ENCODE measurements at regions not wholly inside any gene's neighbourhood (a gene's known extent, or its start where the extent isn't known, plus 50 kb on each side); places are given as distances from the start of the nearest gene placed in this dataset.

DNA sequence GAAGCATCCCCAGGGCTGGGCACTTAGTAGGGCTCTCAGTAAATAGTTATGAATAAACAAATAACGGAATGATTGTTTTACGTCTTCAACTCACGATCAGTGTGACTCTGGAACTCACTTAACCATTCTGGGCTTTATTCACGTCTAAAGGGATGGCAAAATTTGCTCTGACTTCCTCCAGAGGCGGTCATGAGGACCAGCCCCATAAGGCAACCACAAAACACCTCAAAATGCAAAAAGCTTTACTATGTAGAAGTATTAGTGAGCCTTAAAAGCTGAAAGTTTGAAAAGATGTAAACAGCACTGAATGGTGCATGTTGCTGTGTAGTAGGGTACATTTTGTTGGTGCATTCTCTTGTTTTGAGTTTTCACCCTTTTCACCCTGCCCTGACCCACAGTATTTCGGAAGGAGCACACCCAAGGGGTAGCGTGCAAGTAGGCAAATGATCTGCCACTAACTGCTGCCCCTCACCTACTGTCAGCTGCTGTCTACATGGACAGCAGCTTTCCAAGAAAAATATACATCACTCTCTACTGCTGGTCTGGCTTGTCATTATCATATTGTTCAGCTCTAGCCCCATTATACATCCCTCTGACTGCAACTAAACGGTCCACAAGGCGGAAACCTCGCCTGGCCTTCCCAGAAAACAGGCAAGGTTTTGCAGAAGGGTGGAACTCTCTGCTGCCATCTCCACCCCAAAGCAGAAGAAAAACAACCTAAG is 308.5 kb upstream of the PROK2 start:
- Histone ChIP-seq H3K4me1 (ENCODE audit: control insufficient read depth, insufficient read depth, low read length) (no peaks in the 10 kb centered on the region), H3K9me3 (ENCODE audit: control insufficient read depth, low read length) (no peaks in the 10 kb centered on the region), H3K36me3 (ENCODE audit: control insufficient read depth, insufficient read depth, low read length) (no peaks in the 10 kb centered on the region), H3K4me3 (ENCODE audit: insufficient read depth, low read depth, low read length) (no peak overlapping the region), H3K27me3 (ENCODE audit: control insufficient read depth, insufficient read depth, low read length, poor library complexity, severe bottlenecking) (peaks cover 3% of the 10 kb centered on the region), H3K27ac (ENCODE audit: insufficient read depth, low read depth, low read length, poor library complexity, severe bottlenecking) (no peak overlapping the region)
- 90 to 92% methylated on average over 10 of the region's 10 CpGs for WGBS, 2 experiments

DNA sequence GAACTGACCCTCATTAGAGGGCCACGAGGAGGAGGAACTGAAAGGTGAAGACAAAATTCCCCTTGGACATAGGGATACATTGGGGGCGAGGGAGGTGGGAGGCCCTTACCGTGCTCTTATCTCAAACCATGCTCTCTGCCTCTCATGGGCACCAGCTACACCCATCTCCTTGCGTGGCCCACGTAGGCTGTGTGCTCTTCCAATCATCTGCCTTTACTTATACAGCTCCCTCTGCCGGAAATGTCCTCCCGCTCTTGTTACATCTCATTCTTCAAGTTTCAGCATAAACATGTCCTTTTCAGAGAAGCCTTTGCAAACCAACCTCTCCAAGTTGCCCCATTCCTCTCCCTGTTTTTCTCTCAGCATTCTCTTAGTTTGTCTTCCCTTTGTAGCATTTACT is 307.8 kb upstream of the PROK2 start:
- no peaks in the 10 kb centered on the region for H3K9me3 ChIP-seq (ENCODE audit: control insufficient read depth, low read length)
- no peaks in the 10 kb centered on the region for H3K4me1 ChIP-seq (ENCODE audit: control insufficient read depth, insufficient read depth, low read length)
- no peaks in the 10 kb centered on the region for H3K36me3 ChIP-seq (ENCODE audit: control insufficient read depth, insufficient read depth, low read length)
- H3K4me3 ChIP-seq (ENCODE audit: insufficient read depth, low read depth, low read length): no peak overlapping the region
- WGBS, 2 experiments: 84 to 91% methylated on average over 7 of the region's 7 CpGs
- H3K27ac ChIP-seq (ENCODE audit: insufficient read depth, low read depth, low read length, poor library complexity, severe bottlenecking): no peak overlapping the region
- H3K27me3 ChIP-seq (ENCODE audit: control insufficient read depth, insufficient read depth, low read length, poor library complexity, severe bottlenecking): no peaks in the 10 kb centered on the region

DNA sequence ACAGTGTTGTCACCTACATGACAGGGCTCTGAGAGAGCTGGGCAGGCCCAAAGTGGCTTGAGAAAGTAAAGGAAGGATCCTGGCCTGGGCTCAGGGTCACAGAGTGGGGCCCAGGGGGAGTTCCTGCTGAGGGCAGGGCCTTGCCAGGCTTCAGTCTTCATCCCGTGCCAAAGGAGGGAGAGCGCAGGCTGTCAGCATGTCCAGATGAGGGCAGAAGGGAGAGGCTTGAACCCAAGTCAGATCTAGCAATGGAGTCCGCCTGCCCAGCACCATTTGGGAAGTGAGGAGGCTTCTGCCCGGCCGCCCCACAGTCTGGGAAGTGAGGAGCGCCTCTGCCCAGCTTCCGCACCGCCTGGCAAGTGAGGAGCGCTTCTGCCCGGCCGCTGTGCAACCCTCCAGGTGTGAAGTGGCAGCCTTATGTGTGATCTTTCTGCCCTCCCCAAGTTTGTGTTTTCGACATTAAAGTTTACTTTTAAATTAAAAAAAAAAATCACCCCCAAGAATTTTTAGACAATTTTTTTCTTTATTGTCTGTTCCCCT is 303.6 kb upstream of the PROK2 start:
- H3K27ac ChIP-seq (ENCODE audit: insufficient read depth, low read depth, low read length, poor library complexity, severe bottlenecking): no peak overlapping the region
- H3K9me3 ChIP-seq (ENCODE audit: control insufficient read depth, low read length): no peaks in the 10 kb centered on the region
- 94% methylated on average over 12 of the region's 12 CpGs for WGBS, 2 experiments
- no peaks in the 10 kb centered on the region for H3K27me3 ChIP-seq (ENCODE audit: control insufficient read depth, insufficient read depth, low read length, poor library complexity, severe bottlenecking)
- no peak overlapping the region for H3K4me3 ChIP-seq (ENCODE audit: insufficient read depth, low read depth, low read length)
- H3K4me1 ChIP-seq (ENCODE audit: control insufficient read depth, insufficient read depth, low read length): peaks cover 2% of the 10 kb centered on the region
- no peaks in the 10 kb centered on the region for H3K36me3 ChIP-seq (ENCODE audit: control insufficient read depth, insufficient read depth, low read length)

DNA sequence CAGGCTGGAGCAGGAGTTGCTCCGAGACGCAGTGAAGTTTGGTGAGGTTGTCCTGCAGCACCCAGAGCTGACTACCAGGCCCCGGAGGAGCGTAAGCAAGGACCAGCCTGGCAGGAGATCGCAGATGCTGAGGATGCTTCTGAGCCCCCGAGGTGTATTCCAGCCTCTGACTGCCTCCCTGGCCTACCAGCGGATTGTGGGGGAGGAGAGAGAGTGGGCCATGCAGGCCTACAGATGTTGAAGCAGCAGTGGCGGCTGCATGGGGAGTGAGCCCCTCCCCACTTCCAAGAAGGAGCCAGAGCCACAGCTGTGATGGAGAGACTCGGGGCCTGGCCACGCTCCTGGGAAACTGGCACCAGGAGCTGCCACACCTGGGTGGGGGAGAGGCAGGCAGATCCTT is 302.5 kb upstream of the PROK2 start:
- no peaks in the 10 kb centered on the region for H3K36me3 ChIP-seq (ENCODE audit: control insufficient read depth, insufficient read depth, low read length)
- 94% methylated on average over 10 of the region's 10 CpGs for WGBS, 2 experiments
- no peak overlapping the region for H3K4me3 ChIP-seq (ENCODE audit: insufficient read depth, low read depth, low read length)
- no peaks in the 10 kb centered on the region for H3K27me3 ChIP-seq (ENCODE audit: control insufficient read depth, insufficient read depth, low read length, poor library complexity, severe bottlenecking)
- no peak overlapping the region for H3K27ac ChIP-seq (ENCODE audit: insufficient read depth, low read depth, low read length, poor library complexity, severe bottlenecking)
- no peaks in the 10 kb centered on the region for H3K9me3 ChIP-seq (ENCODE audit: control insufficient read depth, low read length)
- peaks cover 10% of the 10 kb centered on the region for H3K4me1 ChIP-seq (ENCODE audit: control insufficient read depth, insufficient read depth, low read length)

DNA sequence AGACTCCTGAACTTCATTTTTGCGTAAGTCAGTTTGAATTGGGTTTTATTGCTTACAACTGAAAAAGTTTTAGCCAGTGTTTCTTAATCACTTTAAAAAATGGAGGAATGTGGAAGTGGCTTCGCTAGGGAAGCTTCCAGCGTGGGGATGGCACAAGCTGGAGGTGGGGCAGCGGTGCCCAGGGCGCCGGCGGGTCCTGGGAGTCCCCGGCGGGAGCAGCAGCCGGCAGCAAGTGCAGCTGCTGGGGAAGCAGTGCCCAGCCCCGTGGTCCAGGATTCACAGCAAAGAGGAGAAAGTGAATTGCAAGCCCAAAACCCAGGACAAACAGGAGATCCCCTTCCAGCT is 301.8 kb upstream of the PROK2 start:
- WGBS, 2 experiments: 91 to 92% methylated on average over 11 of the region's 11 CpGs
- Histone ChIP-seq H3K27me3 (ENCODE audit: control insufficient read depth, insufficient read depth, low read length, poor library complexity, severe bottlenecking) (no peaks in the 10 kb centered on the region), H3K27ac (ENCODE audit: insufficient read depth, low read depth, low read length, poor library complexity, severe bottlenecking) (no peak overlapping the region), H3K4me1 (ENCODE audit: control insufficient read depth, insufficient read depth, low read length) (peaks cover 13% of the 10 kb centered on the region), H3K36me3 (ENCODE audit: control insufficient read depth, insufficient read depth, low read length) (no peaks in the 10 kb centered on the region), H3K4me3 (ENCODE audit: insufficient read depth, low read depth, low read length) (no peak overlapping the region), H3K9me3 (ENCODE audit: control insufficient read depth, low read length) (no peaks in the 10 kb centered on the region)

DNA sequence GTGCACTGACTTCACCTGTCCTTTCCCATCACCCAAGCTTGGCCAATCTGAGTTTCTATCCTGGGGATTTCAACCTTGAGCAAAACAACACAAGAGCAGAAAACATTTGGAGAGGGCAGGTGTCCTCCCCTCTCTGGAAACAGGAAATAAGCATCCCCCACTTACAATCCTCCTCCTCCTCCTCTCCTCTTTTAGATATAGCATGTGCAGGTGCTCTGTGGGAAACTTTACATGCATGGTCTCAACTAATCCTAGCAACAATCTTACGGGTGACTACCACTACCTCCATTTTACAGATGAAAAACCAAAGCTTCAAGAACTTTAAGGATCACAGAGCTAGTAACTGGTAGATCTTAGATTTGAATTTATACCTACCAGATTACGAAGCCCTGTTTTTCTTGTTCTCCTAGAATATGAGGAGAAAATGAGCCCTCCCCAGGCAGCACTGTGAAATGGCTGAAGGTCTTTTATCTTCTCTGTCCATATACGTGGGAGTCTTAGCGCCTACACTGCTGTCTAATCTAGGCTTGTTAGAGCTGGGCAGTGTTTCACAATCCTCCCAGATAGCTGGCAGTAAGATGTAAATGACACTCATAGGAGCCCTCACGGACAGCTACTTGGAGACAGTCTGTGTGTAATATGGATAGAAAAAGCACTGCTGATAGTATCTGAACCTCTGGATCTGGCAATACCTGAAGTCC is 301.2 kb upstream of the PROK2 start:
- WGBS, 2 experiments: 91 to 94% methylated on average over 4 to 5 of the region's 5 CpGs
- no peak overlapping the region for H3K27ac ChIP-seq (ENCODE audit: insufficient read depth, low read depth, low read length, poor library complexity, severe bottlenecking)
- H3K9me3 ChIP-seq (ENCODE audit: control insufficient read depth, low read length): no peaks in the 10 kb centered on the region
- no peak overlapping the region for H3K4me3 ChIP-seq (ENCODE audit: insufficient read depth, low read depth, low read length)
- no peaks in the 10 kb centered on the region for H3K27me3 ChIP-seq (ENCODE audit: control insufficient read depth, insufficient read depth, low read length, poor library complexity, severe bottlenecking)
- peaks cover 13% of the 10 kb centered on the region for H3K4me1 ChIP-seq (ENCODE audit: control insufficient read depth, insufficient read depth, low read length)
- no peaks in the 10 kb centered on the region for H3K36me3 ChIP-seq (ENCODE audit: control insufficient read depth, insufficient read depth, low read length)

DNA sequence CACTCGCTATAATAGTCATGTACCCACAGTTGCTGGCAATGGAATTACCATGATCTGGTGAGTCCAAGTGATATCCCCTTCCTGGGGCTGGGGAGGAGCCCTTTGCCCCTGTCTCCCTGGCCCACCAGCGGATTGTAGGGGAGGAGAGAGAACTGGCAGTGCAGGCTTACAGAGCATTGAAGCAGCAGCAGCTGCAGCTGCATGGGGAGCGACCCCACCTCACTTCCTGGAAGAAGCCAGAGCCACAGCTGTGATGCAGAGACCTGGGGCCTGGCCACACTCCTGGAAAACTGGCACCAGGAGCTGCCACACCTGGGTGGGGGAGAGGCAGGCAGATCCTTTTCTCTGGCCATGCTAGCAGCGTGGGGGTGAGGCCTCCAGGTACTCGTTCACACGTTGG is 300.1 kb upstream of the PROK2 start:
- no peaks in the 10 kb centered on the region for H3K9me3 ChIP-seq (ENCODE audit: control insufficient read depth, low read length)
- peaks cover 13% of the 10 kb centered on the region for H3K4me1 ChIP-seq (ENCODE audit: control insufficient read depth, insufficient read depth, low read length)
- whole genome bisulfite sequencing, 2 experiments: 93 to 95% methylated on average over 6 of the region's 6 CpGs
- H3K4me3 ChIP-seq (ENCODE audit: insufficient read depth, low read depth, low read length): no peak overlapping the region
- no peaks in the 10 kb centered on the region for H3K27me3 ChIP-seq (ENCODE audit: control insufficient read depth, insufficient read depth, low read length, poor library complexity, severe bottlenecking)
- H3K36me3 ChIP-seq (ENCODE audit: control insufficient read depth, insufficient read depth, low read length): no peaks in the 10 kb centered on the region
- no peak overlapping the region for H3K27ac ChIP-seq (ENCODE audit: insufficient read depth, low read depth, low read length, poor library complexity, severe bottlenecking)

DNA sequence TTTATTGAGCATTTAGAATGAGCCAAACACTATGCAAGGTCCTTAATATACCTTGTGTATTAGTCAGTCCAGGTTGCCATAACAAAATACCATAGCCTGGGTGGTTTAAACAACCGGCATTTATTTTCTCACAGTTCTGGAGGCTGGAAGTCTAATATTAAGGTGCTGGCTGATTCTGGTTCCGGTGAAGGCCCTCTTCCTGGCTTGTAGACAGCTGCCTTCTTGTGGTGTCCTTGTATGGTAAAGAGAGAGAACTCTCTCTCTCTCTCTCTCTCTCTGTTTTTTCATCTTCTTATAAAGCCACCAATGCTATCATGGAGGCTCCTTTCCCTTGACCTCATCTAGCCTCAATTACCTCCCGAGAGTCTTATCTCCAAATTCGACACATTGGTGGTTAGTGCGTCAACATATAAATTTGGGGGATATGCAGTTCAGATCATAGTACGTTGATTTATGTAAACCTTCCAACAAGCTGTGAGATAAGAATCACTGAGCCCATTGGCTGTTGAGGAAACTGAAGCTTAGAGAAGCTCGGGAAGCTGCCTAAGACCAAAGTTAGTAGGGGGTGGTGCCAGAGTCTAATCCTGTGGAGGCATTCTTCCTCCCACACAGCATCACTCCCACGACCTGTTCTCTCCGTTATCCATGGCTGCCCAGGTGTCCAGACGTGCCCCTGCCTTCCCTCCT is 298.0 kb upstream of the PROK2 start:
- Histone ChIP-seq H3K9me3 (ENCODE audit: control insufficient read depth, low read length) (no peaks in the 10 kb centered on the region), H3K4me3 (ENCODE audit: insufficient read depth, low read depth, low read length) (no peak overlapping the region), H3K4me1 (ENCODE audit: control insufficient read depth, insufficient read depth, low read length) (peaks cover 16% of the 10 kb centered on the region), H3K36me3 (ENCODE audit: control insufficient read depth, insufficient read depth, low read length) (no peaks in the 10 kb centered on the region), H3K27me3 (ENCODE audit: control insufficient read depth, insufficient read depth, low read length, poor library complexity, severe bottlenecking) (no peaks in the 10 kb centered on the region), H3K27ac (ENCODE audit: insufficient read depth, low read depth, low read length, poor library complexity, severe bottlenecking) (no peak overlapping the region)
- 73 to 75% methylated on average over 10 of the region's 10 CpGs for WGBS, 2 experiments

DNA sequence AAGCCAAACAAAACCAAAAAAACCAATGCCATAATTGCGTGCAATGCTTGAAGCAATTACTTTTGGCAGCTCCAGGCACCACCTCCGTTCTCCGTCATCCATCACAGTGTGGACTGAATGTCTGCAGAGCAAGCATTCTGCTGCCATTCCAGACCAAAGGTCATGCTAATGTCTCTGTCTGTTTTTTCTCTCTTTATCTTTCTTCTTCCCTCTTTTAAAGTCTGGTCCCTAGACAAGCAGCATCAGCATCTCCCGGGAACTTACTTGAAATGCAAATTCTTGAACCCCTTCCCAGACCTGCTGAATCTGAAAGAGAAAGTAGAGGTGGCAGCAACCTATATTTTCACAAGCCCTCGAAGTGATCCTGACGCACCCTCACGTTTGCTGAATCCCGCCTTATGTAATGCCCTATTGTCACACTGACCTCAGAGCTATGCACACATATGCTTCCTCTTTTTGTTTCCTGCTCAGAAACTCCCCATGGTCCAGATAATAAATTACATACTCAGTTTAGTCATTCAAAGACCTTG is 297.3 kb upstream of the PROK2 start:
- no peak overlapping the region for H3K4me3 ChIP-seq (ENCODE audit: insufficient read depth, low read depth, low read length)
- no peaks in the 10 kb centered on the region for H3K36me3 ChIP-seq (ENCODE audit: control insufficient read depth, insufficient read depth, low read length)
- H3K9me3 ChIP-seq (ENCODE audit: control insufficient read depth, low read length): no peaks in the 10 kb centered on the region
- no peaks in the 10 kb centered on the region for H3K27me3 ChIP-seq (ENCODE audit: control insufficient read depth, insufficient read depth, low read length, poor library complexity, severe bottlenecking)
- H3K4me1 ChIP-seq (ENCODE audit: control insufficient read depth, insufficient read depth, low read length): peaks cover 16% of the 10 kb centered on the region
- no peak overlapping the region for H3K27ac ChIP-seq (ENCODE audit: insufficient read depth, low read depth, low read length, poor library complexity, severe bottlenecking)
- 66 to 69% methylated on average over 8 of the region's 8 CpGs for WGBS, 2 experiments
